Activated CD8-positive, alpha-beta memory T cell treated with anti-CD3 and anti-CD28 coated beads, Interleukin-2, amount 50 U/mL, for 1 hour (primary cell): ENCODE measurements at regions not wholly inside any gene's neighbourhood (a gene's known extent, or its start where the extent isn't known, plus 50 kb on each side); places are given as distances from the start of the nearest gene placed in this dataset.
"Not testable (repeated sequence)": the region's sequence is repeated elsewhere in the genome, so short reads cannot be mapped to it uniquely, and the experiment has no call there.

ENCODE experiments used
- DNase-seq: peaks from one replicate; pipeline ENCODE4 v3.0.0-alpha.2; 2020; ENCODE audit errors: extremely low read depth

DNA sequence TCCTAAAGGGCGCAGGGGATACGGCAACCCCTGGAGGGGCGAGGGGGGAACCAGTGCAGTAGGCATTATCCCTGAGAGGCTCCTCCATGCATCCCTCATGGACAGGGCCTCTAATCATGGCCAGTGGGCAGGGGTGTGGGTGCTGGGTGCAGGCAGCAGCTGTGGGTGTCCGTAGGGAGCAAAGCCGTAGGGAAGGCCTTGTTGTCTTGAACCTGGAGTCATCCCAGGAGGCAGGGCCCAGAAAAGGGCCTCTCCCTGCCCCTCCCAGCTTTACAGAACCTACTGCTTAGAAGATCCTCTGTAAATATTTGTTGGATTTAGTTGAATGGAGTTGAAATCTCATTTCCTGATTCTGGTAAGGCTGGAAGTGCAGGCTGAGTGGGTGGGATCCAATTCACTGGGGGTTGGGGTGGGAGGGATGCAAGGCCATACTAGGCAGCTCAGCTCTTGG, 207.0 kb upstream of the HAAO start:
- DNase-seq = no peak

DNA sequence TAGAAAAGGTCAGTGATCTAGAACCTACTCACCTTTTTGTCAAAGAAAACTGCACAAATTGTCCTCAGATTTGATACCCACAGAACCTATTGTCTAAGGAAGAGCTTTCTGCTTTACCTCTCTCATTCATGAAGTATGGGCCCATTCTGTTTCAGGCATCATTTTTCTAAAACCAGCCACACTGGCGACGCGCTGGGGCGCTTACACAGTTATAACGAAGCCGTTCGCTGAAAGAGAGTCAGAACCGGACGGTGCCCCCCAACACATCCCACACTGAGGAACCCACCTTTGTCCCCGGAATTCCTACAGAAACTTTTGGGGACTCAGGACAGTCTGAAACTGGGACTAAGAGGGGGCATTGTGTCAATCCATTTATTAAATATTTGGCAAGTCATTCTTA, 206.3 kb upstream of the HAAO start:
- DNase-seq = no peak

DNA sequence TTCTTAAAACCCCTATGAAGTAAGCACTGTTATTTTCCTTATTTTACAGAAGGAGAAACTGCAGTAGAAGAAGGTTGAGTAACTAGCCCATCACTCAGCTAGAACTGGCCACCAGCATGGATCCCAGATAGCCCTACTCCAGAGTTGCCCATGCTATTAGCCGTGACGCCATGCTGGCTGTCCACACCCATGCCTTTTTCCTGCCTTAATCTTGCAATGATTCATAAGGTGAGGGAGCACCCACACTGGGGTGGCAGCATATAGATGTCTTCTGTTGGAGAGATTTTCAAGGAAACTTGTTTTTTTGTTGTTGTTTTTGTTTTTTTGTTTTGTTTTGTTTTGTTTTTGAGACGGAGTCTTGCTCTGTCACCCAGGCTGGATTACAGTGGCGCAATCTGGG, 204.1 kb upstream of the HAAO start:
- DNase-seq = no peak

DNA sequence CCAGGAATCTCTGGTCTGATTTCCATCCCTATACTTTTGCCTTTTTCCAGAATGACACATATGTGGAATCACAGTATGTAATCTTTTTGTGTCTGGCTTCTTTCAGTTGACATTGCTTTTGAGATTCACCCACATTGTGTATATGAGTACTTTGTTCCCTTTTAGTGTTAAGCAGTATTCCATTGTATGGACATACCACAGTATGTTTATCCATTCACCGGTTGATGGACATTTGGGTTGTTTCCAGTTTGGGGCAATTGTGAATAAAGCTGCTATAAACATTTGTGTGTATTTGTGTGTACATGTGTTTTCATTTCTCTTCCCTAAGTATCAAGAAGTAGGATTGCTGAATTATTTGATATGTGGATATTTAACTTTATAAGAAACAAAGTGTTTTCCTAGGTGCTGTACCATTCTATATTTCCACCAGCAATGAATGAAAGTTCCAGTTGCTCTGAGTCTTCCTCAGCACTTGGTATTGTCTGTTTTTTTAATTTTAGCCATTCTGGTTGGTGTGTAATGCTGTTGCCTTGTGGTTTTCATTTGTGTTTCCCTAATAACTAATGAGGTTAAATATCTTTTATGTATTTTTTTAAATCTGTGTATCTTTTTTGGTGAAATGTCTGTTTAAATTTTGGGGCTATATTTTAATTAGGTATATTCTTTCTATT, 203.5 kb upstream of the HAAO start:
- DNase-seq = no peak

DNA sequence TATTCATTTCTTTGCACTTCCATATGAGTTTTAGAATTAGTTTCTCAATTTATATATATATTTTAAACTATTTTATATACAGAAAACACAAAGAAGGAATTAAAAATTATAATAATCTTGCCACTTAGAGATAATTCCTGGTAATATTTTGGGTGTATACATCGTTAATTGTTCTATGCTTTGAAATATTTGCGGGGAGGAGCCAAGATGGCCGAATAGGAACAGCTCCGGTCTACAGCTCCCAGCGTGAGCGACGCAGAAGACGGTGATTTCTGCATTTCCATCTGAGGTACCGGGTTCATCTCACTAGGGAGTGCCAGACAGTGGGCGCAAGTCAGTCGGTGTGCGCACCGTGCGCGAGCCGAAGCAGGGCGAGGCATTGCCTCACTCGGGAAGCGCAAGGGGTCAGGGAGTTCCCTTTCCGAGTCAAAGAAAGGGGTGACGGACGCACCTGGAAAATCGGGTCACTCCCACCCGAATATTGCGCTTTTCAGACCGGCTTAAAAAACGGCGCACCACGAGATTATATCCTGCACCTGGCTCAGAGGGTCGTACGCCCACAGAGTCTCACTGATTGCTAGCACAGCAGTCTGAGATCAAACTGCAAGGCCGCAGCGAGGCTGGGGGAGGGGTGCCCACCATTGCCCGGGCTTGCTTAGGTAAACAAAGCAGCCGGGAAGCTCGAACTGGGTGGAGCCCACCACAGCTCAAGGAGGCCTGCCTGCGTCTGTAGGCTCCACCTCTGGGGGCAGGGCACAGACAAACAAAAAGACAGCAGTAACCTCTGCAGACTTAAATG, 197.1 kb upstream of the HAAO start:
- not testable (repeated sequence) for DNase-seq

DNA sequence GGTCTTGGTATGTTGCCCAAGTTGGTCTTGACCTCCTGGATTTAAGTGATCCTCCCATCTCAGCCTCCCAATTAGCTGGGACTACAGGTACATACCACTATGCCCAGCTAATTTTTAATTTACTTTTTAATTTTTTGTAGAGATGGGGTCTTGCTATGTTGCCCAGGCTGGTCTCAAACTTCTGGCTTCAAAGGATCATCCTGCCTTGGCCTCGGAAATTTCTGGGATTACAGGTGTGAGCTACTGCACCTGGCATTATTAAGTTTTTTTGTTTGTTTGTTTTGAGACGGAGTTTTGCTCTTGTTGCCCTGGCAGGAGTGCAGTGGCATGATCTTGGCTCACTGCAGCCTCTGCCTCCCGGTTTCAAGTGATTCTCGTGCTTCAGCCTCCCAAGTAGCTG, 195.7 kb upstream of the HAAO start:
- not testable (repeated sequence) for DNase-seq

DNA sequence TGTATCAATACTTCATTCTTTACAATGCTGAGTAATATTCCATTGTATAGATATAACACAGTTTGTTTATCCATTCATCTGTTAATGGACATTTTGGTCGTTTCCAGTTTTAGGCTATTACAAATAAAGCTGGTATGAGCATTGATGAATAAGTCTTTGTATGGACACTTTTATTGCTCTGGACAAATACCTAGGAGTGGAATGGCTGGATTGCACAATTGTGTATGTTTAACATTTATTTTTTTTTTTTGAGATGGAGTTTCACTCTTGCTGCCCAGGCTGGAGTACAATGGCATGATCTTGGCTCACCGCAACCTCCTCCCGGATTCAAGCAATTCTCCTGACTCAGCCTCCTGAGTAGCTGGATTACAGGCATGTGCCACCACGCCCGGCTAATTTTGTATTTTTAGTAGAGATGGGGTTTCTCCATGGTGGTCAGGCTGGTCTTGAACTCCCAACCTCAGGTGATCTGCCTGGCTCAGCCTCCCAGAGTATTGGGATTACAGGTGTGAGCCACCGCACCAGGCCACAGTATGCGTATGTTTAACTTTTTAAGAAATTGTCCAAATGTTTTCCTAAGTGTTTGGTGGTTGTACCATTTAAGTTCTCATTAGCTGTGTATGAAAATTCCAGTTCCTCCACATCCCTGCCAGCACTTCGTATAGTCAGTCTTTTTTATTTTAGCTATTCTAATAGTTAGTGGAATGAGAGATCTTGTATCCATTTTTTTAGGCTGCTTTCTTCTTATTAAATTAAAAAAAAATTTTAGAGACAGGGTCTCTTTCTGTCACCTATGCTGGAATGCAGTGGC, 194.9 kb upstream of the HAAO start:
- no peak for DNase-seq

DNA sequence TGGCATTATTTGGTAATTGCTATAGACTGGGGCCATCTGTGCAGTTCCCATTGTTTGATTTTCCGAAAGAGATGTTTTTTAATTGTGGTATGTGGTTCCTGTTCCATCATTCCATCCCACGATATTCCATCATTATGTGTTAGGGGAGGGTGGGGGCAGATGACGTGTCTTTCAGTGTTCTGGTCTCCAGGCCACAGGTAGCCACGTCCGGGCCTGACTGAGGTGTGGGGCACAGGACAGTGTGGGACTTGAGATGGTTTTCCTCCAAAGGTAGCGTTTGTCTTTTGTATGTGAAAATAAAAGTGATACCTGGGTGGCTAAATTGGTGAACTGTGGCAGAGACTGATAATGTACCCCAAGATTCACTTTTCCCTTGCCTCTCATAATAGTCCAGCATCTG, 192.2 kb upstream of the HAAO start:
- no peak for DNase-seq

DNA sequence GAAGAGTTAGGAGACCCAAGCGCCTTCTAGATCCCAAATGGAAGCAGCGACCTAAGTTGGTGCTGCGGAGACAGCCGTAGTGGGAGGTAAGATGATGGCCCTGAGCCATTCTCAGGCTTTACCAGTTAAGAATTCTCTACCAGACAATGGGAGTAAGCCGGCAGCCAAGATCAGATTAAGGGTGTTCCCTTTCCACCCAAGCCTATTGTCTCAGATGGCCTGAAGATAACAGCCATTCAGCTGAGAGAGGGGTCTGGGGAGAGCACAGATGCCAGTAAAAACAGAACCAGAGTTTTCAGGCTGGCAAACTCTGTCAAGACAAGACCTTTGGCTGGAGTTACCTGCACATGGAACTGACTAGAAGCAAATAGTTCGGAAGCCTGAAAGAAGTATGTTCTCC, 191.7 kb upstream of the HAAO start:
- DNase-seq = no peak

DNA sequence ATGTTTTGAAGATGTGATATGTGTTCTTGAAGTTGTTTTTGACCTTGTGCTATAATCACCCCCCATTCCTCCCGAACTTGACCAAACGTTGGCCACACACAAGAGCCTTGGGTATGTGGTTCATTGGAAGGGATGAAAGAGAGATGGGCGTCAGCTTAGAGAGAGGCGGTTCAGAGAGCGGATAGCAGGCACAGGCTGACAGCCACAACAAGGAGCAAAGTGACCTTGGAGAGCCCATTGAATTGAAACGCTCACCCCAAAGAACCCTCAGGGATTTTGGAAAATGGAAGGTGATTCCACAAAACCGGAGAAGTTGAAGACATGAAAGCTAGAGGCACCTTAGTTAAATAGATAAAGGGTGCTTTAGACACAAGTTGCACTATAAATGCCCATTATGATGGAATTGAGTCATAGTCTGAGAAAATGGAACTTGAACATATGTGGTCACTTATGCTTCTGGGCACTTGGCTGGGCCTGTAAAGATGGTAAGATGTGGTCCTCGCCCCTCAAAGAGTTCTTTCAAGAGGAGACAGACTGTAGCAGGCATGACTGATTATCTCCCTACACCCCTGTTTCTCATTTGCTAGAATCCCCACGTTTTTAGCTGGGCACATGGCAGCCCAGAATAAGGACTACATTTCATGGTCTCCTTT, 188.5 kb upstream of the HAAO start:
- no peak for DNase-seq

DNA sequence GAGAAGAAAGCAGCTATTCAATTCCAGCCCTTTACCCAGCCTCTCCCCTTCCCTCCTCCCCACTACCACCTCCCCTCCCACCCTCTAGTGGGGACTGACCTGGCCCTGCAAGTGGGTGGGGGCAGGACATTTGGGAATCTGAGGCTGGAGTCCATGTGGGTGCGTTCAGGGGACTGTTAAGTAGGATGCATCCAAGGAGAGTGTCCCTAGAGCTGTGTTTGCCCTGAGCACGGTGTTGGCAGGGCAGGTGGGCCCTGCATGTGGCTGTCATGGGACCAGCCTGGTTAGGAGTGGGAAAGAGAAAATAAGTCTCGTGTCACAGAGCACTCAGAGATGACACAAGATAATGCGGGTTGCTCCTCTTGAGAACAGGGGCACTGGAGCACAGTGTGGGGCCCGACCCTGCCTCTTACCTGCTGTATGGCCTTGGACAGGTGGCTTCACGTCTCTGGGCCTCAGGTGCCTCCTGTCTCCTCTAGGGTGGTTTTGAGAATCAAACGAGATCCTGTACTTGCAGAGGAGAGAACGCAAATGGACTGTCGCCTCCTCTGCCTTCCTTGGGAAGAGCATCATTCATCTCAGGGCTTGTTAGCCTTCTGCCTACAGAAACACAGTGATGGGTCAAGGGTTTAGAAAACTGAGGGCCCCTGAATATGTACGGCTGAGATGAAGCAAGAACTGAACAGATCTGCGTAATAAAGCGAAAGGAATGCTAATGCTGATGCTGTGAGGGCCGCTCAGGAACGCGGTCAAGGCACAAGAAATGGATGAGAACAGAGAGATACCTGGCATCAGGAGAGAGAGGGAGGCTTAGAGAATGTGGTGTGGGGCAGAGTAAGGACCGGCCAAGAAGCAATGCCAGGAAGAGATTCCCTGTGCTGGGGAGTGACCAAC, 187.7 kb upstream of the HAAO start:
- DNase-seq = no peak

DNA sequence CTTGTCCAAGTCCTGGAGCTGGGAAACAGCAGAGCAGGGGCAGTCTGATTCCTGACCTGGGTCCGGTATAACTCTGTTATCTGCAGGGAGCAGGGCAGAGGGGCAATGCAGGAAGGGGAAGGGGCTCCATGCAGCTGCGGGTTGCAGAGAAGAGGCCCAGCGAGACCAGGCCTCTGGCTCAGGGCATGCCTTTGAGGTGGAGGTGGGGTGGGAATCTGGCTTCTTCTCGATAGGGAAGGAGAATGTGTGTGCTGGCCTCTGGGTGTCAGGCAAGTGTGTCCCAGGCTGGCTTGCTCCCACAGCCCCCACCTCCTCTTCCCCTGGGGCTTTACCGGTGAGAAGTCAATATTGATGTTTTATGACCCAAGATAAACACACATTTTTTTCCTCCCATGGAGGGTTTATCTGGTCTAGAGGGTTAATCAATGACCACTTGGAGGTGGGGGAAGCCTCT, 187.1 kb upstream of the HAAO start:
- no peak for DNase-seq

DNA sequence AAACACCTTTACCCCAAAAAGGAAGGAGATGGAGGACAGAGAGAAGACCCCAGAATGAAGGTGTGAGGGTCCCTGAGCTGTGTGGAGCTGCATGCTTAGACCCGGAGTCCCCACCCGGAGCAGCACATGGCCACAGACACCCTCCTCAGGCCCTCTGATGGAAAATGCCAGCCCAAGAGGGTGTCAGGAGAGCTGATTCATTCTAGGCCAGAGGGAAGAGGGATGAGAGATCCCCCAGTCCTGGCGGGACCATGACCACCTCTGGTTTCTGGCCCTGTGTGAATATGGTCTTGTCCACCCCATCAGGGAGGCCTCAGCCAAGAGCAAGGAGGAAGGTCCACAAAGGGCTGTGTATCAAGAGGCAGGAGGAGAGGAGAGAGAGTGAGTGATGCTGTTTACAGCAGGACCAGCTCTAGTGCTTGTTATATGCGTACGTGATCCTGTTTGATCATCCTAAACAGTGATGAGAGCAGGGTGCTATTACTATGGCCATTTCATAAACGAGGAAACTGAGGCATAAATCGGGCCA, 186.6 kb upstream of the HAAO start:
- no peak for DNase-seq

DNA sequence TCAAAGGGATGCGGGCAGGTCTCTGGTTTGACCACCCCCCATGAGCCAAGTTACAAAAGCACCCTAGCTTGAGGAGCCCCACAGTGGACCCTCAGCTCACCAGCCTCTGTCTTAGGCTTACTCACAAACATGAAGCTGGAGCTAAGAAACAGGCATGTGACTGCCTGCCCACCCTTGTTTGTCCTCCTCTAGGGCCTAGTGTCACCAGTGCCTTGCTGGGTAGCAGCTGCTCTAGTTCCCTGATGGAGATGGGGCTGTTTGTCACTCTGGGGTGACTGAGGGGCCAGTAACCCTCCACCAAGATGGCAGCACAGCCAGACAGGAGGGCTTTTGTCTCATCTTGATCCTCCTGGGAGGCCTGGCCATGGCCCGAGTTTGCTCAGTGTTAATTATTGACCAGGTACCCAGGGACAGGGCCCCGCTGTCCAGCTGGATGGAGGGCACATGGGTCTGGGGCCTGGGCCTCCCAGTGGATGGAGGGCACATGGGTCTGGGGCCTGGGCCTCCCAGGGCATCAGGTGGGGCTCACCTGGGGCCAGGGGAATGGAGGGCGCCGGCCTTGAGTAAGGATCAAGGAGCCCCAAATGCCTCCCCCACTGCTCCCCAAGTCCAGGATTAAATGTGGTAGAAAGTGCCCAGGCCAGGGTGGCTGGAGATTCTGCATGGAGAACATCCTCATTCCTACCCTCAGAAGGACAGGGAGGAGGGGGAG, 185.9 kb upstream of the HAAO start:
- DNase-seq = no peak

DNA sequence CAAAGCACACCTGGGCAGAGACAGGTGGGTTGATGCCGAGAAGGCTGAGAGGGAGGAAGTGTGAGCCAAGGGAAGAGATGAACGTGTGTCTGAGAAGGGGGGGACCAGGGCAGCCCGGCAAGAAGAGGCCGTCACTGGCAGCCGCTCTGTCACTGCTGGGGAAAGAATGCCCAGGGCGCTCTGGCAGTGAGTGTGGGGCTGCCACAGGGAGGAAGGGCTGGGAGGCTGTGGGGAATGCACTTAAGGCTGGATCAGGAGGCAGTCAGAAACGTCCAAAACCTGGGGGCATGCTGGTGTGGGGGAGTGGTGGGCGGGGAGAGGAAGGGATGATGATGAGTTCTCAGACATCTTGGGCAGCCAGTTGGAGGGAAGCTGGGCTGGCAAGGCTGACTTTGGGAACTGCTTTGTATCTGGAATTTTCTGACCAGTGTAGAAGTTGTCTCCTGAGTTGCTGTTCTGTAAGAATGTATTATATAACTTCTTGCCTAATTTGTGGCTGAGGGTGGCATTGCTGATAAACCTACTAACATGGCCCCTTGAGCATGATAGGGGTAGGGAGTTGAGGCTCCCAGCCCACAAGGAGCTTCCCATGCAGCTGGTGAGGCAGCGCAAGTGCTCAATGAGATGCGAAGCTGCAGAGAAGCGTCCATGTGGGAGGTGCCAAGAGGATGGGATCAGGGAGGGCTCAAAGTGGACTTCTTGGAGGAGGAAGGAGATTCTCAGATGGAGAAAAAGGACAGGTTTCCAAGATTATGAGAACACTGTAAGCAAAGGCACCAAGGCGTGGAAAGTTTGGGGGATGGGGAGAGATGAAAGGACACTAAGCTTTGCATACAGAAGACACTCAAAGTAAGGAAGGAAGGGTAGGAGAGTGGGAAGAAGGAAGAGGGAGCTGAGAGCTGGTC, 185.1 kb upstream of the HAAO start:
- DNase-seq = no peak

DNA sequence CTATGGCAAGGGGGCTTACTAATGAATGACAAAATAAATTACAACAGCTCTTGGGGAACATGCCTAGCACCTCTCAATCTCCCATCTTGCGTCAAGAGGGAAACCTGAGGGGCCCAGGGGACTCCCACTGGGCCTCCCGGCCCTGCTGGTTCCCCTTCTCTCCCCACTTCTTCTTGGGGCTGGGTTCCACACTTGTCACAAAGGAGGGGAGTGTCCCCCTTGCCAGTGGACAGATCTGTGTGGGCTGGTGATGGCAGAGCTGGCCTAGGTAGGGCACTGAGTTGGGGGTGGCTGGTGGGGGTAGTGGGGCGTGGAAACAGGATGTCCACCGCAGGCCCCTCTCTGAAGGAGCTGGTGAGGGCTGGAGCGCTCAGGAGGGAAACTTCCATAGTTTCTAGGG, 184.0 kb upstream of the HAAO start:
- DNase-seq = no peak

DNA sequence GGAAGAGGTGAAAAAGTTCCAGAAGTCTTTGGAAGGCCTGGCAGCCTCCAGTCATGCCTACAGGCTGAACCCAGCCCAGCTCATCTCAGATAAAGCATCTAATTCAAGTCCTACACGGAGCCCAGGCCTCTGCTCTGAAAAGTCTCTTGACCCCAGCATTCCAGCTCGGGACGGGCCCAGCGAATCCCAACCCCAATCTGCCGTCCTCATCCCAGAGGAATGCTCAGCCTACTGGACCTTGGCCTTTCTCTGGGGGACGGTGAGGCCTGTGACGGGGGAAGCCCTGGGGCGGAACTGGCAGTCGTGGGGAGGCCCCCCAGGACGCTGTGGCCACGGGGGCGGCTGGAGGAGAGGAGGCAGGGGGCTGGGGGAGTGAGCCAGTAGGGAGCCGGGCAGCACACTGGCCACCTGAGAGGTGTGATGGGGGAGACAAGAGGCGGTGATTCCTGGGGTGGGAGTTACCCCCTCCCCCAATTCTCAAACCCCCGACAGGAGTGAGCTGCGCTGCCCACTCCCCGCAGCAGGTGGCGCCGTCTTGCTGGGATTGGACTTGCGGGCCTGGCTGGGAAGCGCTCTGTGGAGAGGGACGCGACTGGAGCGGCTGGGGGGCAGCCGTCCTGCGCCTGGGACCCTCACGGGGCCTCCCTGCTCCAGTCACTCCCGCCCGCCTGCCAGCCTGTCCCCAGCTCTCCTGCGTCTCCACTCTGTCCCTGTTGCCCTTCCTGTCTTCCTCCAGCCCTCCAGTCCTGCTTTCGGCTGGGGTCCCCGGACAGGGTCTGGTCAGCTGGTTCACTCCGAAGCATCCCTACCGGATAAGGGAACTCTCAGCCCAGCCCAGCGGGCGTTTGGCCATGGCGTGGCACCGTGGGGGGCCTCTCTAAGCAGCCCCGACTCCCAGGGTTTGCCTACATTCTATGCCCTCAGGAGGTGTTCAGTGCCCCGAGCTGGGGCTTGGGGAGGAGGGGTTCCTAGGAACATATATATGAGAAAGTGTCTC, 182.6 kb upstream of the HAAO start:
- DNase-seq = no peak
